ENCODE measurements at regions not wholly inside any gene's neighbourhood (a gene's known extent, or its start where the extent isn't known, plus 50 kb on each side); places are given as distances from the start of the nearest gene placed in this dataset.
"Not testable (repeated sequence)": the region's sequence is repeated elsewhere in the genome, so short reads cannot be mapped to it uniquely, and the experiment has no call there.

GRCh38 chr1:161453950-161454864 is 51.0 kb upstream of the FCGR2A start:
- TF ChIP-seq CTCF (IDR thresholded peaks at IDR 0.05; ENCODE audit: control extremely low read depth in 1 of 3, insufficient read depth in 1 of 3, low read depth in 1 of 3, low read length in 3 of 3); POLR2A (IDR thresholded peaks at IDR 0.05; ENCODE audit: control extremely low read depth in 1 of 2, low read depth in 2 of 2, low read length in 2 of 2); TAF1 (IDR thresholded peaks at IDR 0.05; ENCODE audit: low read depth, low read length); SP4 (IDR thresholded peaks at IDR 0.05; ENCODE audit: low read length); POU5F1 (IDR thresholded peaks at IDR 0.05; ENCODE audit: low read depth, low read length); SIN3A (conservative IDR thresholded peaks at IDR 0.05 in 1 of 2, IDR thresholded peaks at IDR 0.05 in 1 of 2; ENCODE audit: low read depth in 1 of 2, low read length in 2 of 2); POLR2AphosphoS5 (IDR thresholded peaks at IDR 0.05; ENCODE audit: low read depth, low read length); HDAC2 (IDR thresholded peaks at IDR 0.05; ENCODE audit: borderline replicate concordance in 1 of 2, low read depth in 2 of 2, low read length in 2 of 2); CEBPB (IDR thresholded peaks at IDR 0.05; ENCODE audit: low read depth, low read length); JUN (IDR thresholded peaks at IDR 0.05; ENCODE audit: low read depth, low read length): not testable (repeated sequence)

All from H1 (cell line).